PC-3 (cell line): ENCODE measurements at regions not wholly inside any gene's neighbourhood (a gene's known extent, or its start where the extent isn't known, plus 50 kb on each side); places are given as distances from the start of the nearest gene placed in this dataset.

Source experiments
- ATAC-seq: fragments of 200-7000 bp; cut with Tn5 transposase; 2 replicates; pipeline ENCODE4 v1.9.1; 2020; ENCODE audit warnings: mild to moderate bottlenecking, moderate library complexity
- BruUV-seq: library from RNA; stranded (reverse); fragments of 400-500 nt; replicated peaks from 2 replicates; lab custom pipeline; 2021; lab: Mats Ljungman, UMichigan
- CTCF ChIA-PET: fragments of 300-600 bp; sonication (Branson Sonifier 250); formaldehyde crosslinking; loops from one replicate; lab custom pipeline; 2022; ENCODE audit warnings: antibody characterized with exemption; lab: Charles Lee
- POLR2A ChIA-PET: fragments of 300-600 bp; sonication (Branson Sonifier 250); formaldehyde crosslinking; loops from one replicate; lab custom pipeline; 2022; ENCODE audit warnings: antibody characterized with exemption; ENCODE audit not compliant: unreplicated experiment; lab: Charles Lee
- DNase-seq: peaks from one replicate; pipeline ENCODE4 v3.0.0-alpha.2; 2015
- H2AFZ ChIP-seq: fragments of 300-600 bp; sonication (generic); 2 replicates; pipeline ENCODE4 v1.6.0; 2016; ENCODE audit warnings: antibody characterized with exemption, low read length
- H3F3A ChIP-seq: fragments of 300-600 bp; sonication (generic); one replicate; pipeline ENCODE4 v1.6.0; 2017; ENCODE audit warnings: antibody characterized with exemption, low read length, control low read depth, mild to moderate bottlenecking; ENCODE audit not compliant: unreplicated experiment
- H3K27ac ChIP-seq: fragments of 300-600 bp; sonication (generic); 2 replicates; pipeline ENCODE4 v1.5.1; 2016; ENCODE audit warnings: mild to moderate bottlenecking, low read length
- H3K27me3 ChIP-seq: fragments of 300-600 bp; sonication (generic); 2 replicates; pipeline ENCODE4 v1.6.1; 2016; ENCODE audit warnings: low read length, mixed read lengths
- H3K36me3 ChIP-seq: fragments of 300-600 bp; sonication (generic); 2 replicates; pipeline ENCODE4 v1.6.1; 2016; ENCODE audit warnings: low read depth, mixed run types, low read length, mixed read lengths
- H3K4me1 ChIP-seq: fragments of 300-600 bp; sonication (generic); 2 replicates; pipeline ENCODE4 v1.5.1; 2016; ENCODE audit warnings: low read length; ENCODE audit not compliant: insufficient read depth
- H3K4me2 ChIP-seq: fragments of 300-600 bp; sonication (generic); 2 replicates; pipeline ENCODE4 v1.6.0; 2016; ENCODE audit warnings: low read length
- H3K4me3 ChIP-seq: fragments of 300-600 bp; sonication (generic); 2 replicates; pipeline ENCODE4 v1.5.1; 2016; ENCODE audit warnings: mild to moderate bottlenecking, low read length, mixed read lengths
- H3K79me2 ChIP-seq: fragments of 300-600 bp; sonication (generic); 2 replicates; pipeline ENCODE4 v1.6.1; 2017; ENCODE audit warnings: low read length, mixed read lengths
- H3K9ac ChIP-seq: fragments of 300-600 bp; sonication (generic); 2 replicates; pipeline ENCODE4 v1.6.0; 2016; ENCODE audit warnings: mild to moderate bottlenecking, low read length
- H3K9me2 ChIP-seq: fragments of 300-600 bp; sonication (generic); replicated peaks from 2 replicates; pipeline ENCODE4 v1.6.1; 2016; ENCODE audit warnings: mixed run types, low read length, mixed read lengths
- H3K9me3 ChIP-seq: fragments of 300-600 bp; sonication (generic); 2 replicates; pipeline ENCODE4 v1.6.1; 2016; ENCODE audit warnings: low read length, mixed read lengths
- H4K20me1 ChIP-seq: fragments of 300-600 bp; sonication (generic); 2 replicates; pipeline ENCODE4 v1.6.1; 2016; ENCODE audit warnings: low read length, mixed read lengths
- EZH2 ChIP-seq: fragments of 300-600 bp; sonication (generic); IDR thresholded peaks from one replicate; pipeline ENCODE4 v1.6.1; 2017; ENCODE audit warnings: antibody characterized with exemption, mild to moderate bottlenecking, low read length; ENCODE audit not compliant: unreplicated experiment
- EZH2phosphoT487 ChIP-seq: fragments of 300-600 bp; sonication (generic); IDR thresholded peaks from 2 replicates; pipeline ENCODE4 v1.6.1; 2018; ENCODE audit warnings: mild to moderate bottlenecking, antibody characterized with exemption, low read length, borderline replicate concordance
- intact Hi-C: fragments of 100-400 bp; cut with micrococcal nuclease; formaldehyde crosslinking; loops from 2 replicates; pipeline ENCODE4 v1.9.0; 2023
- TF ChIP-seq, protein P1 (sequence below): fragments of 300-600 bp; sonication (generic); conservative IDR thresholded peaks from 2 replicates; pipeline ENCODE4 v1.5.1; 2017; ENCODE audit warnings: antibody characterized with exemption, low read depth, mild to moderate bottlenecking, low read length

GRCh38 chr15:34700891-34701427 lies 53.8 kb downstream of the GJD2 start:
- H3K36me3 ChIP-seq, result no peaks in the 10 kb centered on the region
- peaks cover 23% of the 10 kb centered on the region for H3K27me3 ChIP-seq
- no peak overlapping the region for H3K27ac ChIP-seq
- DNase-seq, result no peak
- no peaks in the 10 kb centered on the region for H3K4me1 ChIP-seq
- no peaks in the 10 kb centered on the region for H3K79me2 ChIP-seq
- no peaks in the 10 kb centered on the region for H3K9me3 ChIP-seq
- H3K9me2 ChIP-seq, result no peaks in the 10 kb centered on the region
- no peak overlapping the region for H2AFZ ChIP-seq
- ChIA-PET CTCF (no interaction called here), POLR2A (no interaction called here)
- BruUV-seq, result no TSS peak
- no peak overlapping the region for H3K9ac ChIP-seq
- no peak for ATAC-seq
- intact Hi-C loops, result no loop called here
- no peak overlapping the region for H3K4me3 ChIP-seq
- H3F3A ChIP-seq, result no peaks in the 10 kb centered on the region
- TF ChIP-seq EZH2 (no peak), EZH2phosphoT487 (no peak)
- TF ChIP-seq, protein P1, sequence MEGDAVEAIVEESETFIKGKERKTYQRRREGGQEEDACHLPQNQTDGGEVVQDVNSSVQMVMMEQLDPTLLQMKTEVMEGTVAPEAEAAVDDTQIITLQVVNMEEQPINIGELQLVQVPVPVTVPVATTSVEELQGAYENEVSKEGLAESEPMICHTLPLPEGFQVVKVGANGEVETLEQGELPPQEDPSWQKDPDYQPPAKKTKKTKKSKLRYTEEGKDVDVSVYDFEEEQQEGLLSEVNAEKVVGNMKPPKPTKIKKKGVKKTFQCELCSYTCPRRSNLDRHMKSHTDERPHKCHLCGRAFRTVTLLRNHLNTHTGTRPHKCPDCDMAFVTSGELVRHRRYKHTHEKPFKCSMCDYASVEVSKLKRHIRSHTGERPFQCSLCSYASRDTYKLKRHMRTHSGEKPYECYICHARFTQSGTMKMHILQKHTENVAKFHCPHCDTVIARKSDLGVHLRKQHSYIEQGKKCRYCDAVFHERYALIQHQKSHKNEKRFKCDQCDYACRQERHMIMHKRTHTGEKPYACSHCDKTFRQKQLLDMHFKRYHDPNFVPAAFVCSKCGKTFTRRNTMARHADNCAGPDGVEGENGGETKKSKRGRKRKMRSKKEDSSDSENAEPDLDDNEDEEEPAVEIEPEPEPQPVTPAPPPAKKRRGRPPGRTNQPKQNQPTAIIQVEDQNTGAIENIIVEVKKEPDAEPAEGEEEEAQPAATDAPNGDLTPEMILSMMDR, result no peak
- H3K4me2 ChIP-seq, result no peak overlapping the region
- no peaks in the 10 kb centered on the region for H4K20me1 ChIP-seq

GRCh38 chr15:34699968-34700640 lies 54.7 kb downstream of the GJD2 start:
- no peaks in the 10 kb centered on the region for H3F3A ChIP-seq
- no peaks in the 10 kb centered on the region for H4K20me1 ChIP-seq
- H3K4me2 ChIP-seq, result no peak overlapping the region
- H3K79me2 ChIP-seq, result no peaks in the 10 kb centered on the region
- no peak for ATAC-seq
- no peak overlapping the region for H3K4me3 ChIP-seq
- BruUV-seq, result no TSS peak
- DNase-seq, result no peak
- H3K27me3 ChIP-seq, result peaks cover 17% of the 10 kb centered on the region
- no peaks in the 10 kb centered on the region for H3K9me2 ChIP-seq
- POLR2A ChIA-PET, result no interaction called here
- H3K36me3 ChIP-seq, result no peaks in the 10 kb centered on the region
- no peaks in the 10 kb centered on the region for H3K9me3 ChIP-seq
- no peaks in the 10 kb centered on the region for H3K4me1 ChIP-seq
- CTCF ChIA-PET, result no interaction called here
- TF ChIP-seq EZH2 (no peak), EZH2phosphoT487 (no peak)
- TF ChIP-seq, protein P1, result no peak
- no peak overlapping the region for H3K9ac ChIP-seq
- no peak overlapping the region for H3K27ac ChIP-seq
- intact Hi-C loops, result no loop called here
- no peak overlapping the region for H2AFZ ChIP-seq

DNA sequence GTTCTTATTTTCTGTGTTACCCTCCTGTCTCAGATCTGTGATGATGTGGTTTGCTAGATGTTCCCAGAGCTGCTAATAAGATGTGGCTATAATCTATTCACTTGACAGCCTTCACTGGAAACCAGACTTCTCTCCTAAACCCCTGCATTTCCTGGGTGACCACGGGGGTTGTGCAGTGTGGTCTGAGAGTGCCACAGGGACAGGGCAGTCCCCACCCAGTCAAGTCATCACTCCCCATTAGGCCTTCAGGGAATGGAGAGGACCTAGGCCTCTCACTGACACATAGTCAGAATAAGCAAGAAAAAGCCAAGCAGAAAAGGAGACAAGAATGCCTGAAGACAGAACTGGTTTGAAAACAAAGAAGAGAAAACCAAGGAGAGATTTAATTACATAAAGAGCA lies 58.3 kb downstream of the GJD2 start:
- Histone ChIP-seq H3K4me1 (no peaks in the 10 kb centered on the region), H4K20me1 (no peaks in the 10 kb centered on the region), H2AFZ (no peak overlapping the region), H3K4me3 (no peak overlapping the region), H3K27me3 (no peaks in the 10 kb centered on the region), H3K27ac (no peak overlapping the region), H3K36me3 (no peaks in the 10 kb centered on the region), H3K79me2 (no peaks in the 10 kb centered on the region), H3F3A (no peaks in the 10 kb centered on the region), H3K4me2 (no peak overlapping the region), H3K9me2 (no peaks in the 10 kb centered on the region), H3K9ac (no peak overlapping the region), H3K9me3 (no peaks in the 10 kb centered on the region)
- ATAC-seq (no peak), DNase-seq (no peak)
- BruUV-seq, result no TSS peak
- ChIA-PET CTCF (no interaction called here), POLR2A (no interaction called here)
- intact Hi-C loops, result no loop called here
- no peak for TF ChIP-seq EZH2phosphoT487
- TF ChIP-seq EZH2, result no peak
- TF ChIP-seq, protein P1, result no peak
